ENCODE measurements at regions not wholly inside any gene's neighbourhood (a gene's known extent, or its start where the extent isn't known, plus 50 kb on each side); places are given as distances from the start of the nearest gene placed in this dataset.

GRCh38 chr20:10724449-10725173 lies 50.8 kb upstream of the JAG1 start:
- no peaks in the 10 kb centered on the region for H3K4me1 ChIP-seq (replicated peaks in 1 of 2)
- ATAC-seq (replicated peaks in 6 of 8), result peak in 3 of 8 experiments; percentile 16 to 59 (median 57)
- 20 to 90% (median 79%) methylated on average over 1 to 6 of the region's 6 CpGs; no CpG with 5 or more reads in 1 of the 10 experiments for WGBS, 10 experiments
- in situ Hi-C loops (cut with MboI; ENCODE audit: low pct_unique_long_range_greater_than_20kb in 2 of 9, low sequenced_read_pairs in 9 of 9, unreplicated experiment in 9 of 9), result no loop called here
- no peak overlapping the region for H3K4me3 ChIP-seq
- H3K27ac ChIP-seq, result no peak overlapping the region

GRCh38 chr20:10728873-10729670 lies 55.3 kb upstream of the JAG1 start:
- Histone ChIP-seq H3K27ac (no peak overlapping the region), H3K4me3 (no peak overlapping the region), H3K4me1 (replicated peaks in 1 of 2) (no peaks in the 10 kb centered on the region)
- ATAC-seq (replicated peaks in 6 of 8), result no peak
- 64 to 98% (median 80%) methylated on average over 2 to 8 of the region's 8 CpGs for WGBS, 10 experiments
- in situ Hi-C loops (cut with MboI; ENCODE audit: low pct_unique_long_range_greater_than_20kb in 2 of 9, low sequenced_read_pairs in 9 of 9, unreplicated experiment in 9 of 9), result no loop called here

- Histone ChIP-seq H3K27ac (no peak overlapping the region), H3K4me3 (no peak overlapping the region), H3K4me1 (replicated peaks in 1 of 2) (no peaks in the 10 kb centered on the region)
- ATAC-seq (replicated peaks in 6 of 8), result no peak
- in situ Hi-C loops (cut with MboI; ENCODE audit: low pct_unique_long_range_greater_than_20kb in 2 of 9, low sequenced_read_pairs in 9 of 9, unreplicated experiment in 9 of 9), result no loop called here
These were observed 56.0 kb upstream of the JAG1 start for GRCh38 chr20:10729785-10730184.

- Histone ChIP-seq H3K4me1 (replicated peaks in 1 of 2) (no peaks in the 10 kb centered on the region), H3K4me3 (no peak overlapping the region), H3K27ac (no peak overlapping the region)
- ATAC-seq (replicated peaks in 6 of 8), result no peak
- WGBS, 10 experiments, result 88 to 100% (median 100%) methylated on average over 1 of the region's 1 CpG; no CpG with 5 or more reads in 5 of the 10 experiments
- in situ Hi-C loops (cut with MboI; ENCODE audit: low pct_unique_long_range_greater_than_20kb in 2 of 9, low sequenced_read_pairs in 9 of 9, unreplicated experiment in 9 of 9), result no loop called here
These were observed 56.9 kb upstream of the JAG1 start for GRCh38 chr20:10730629-10731183.

- WGBS, 10 experiments, result 0 to 100% (median 69%) methylated on average over 1 to 6 of the region's 6 CpGs
- Histone ChIP-seq H3K4me1 (replicated peaks in 1 of 2) (no peaks in the 10 kb centered on the region), H3K27ac (no peak overlapping the region), H3K4me3 (no peak overlapping the region)
- peak in 3 of 8 experiments; percentile 89 to 97 (median 94) for ATAC-seq (replicated peaks in 6 of 8)
- in situ Hi-C loops (cut with MboI; ENCODE audit: low pct_unique_long_range_greater_than_20kb in 2 of 9, low sequenced_read_pairs in 9 of 9, unreplicated experiment in 9 of 9), result no loop called here
These were observed 57.6 kb upstream of the JAG1 start for GRCh38 chr20:10731190-10731965.

- ATAC-seq (replicated peaks in 6 of 8), result peak in 1 of 8 experiments; percentile 9
- WGBS, 10 experiments, result 80 to 100% (median 100%) methylated on average over 1 of the region's 1 CpG; no CpG with 5 or more reads in 3 of the 10 experiments
- in situ Hi-C loops (cut with MboI; ENCODE audit: low pct_unique_long_range_greater_than_20kb in 2 of 9, low sequenced_read_pairs in 9 of 9, unreplicated experiment in 9 of 9), result no loop called here
- H3K27ac ChIP-seq, result no peak overlapping the region
- no peak overlapping the region for H3K4me3 ChIP-seq
- no peaks in the 10 kb centered on the region for H3K4me1 ChIP-seq (replicated peaks in 1 of 2)
These were observed 59.3 kb upstream of the JAG1 start for GRCh38 chr20:10733122-10733521.

GRCh38 chr20:10735195-10735949 lies 61.6 kb upstream of the JAG1 start:
- Histone ChIP-seq H3K4me3 (no peak overlapping the region), H3K27ac (no peak overlapping the region), H3K4me1 (replicated peaks in 1 of 2) (no peaks in the 10 kb centered on the region)
- WGBS, 10 experiments, result 67 to 93% (median 90%) methylated on average over 1 to 14 of the region's 14 CpGs
- in situ Hi-C loops (cut with MboI; ENCODE audit: low pct_unique_long_range_greater_than_20kb in 2 of 9, low sequenced_read_pairs in 9 of 9, unreplicated experiment in 9 of 9), result no loop called here
- no peak for ATAC-seq (replicated peaks in 6 of 8)

GRCh38 chr20:10739134-10739533 lies 65.3 kb upstream of the JAG1 start:
- in situ Hi-C loops (cut with MboI; ENCODE audit: low pct_unique_long_range_greater_than_20kb in 2 of 9, low sequenced_read_pairs in 9 of 9, unreplicated experiment in 9 of 9), result no loop called here
- H3K27ac ChIP-seq, result no peak overlapping the region
- peak in 2 of 8 experiments; percentile 25 to 55 for ATAC-seq (replicated peaks in 6 of 8)
- no peaks in the 10 kb centered on the region for H3K4me1 ChIP-seq (replicated peaks in 1 of 2)
- WGBS, 10 experiments, result 0 to 80% (median 51%) methylated on average over 1 of the region's 1 CpG; no CpG with 5 or more reads in 6 of the 10 experiments
- no peak overlapping the region for H3K4me3 ChIP-seq

- ATAC-seq (replicated peaks in 6 of 8), result peak in 3 of 8 experiments; percentile 72 to 91 (median 87)
- Histone ChIP-seq H3K4me1 (replicated peaks in 1 of 2) (no peaks in the 10 kb centered on the region), H3K27ac (no peak overlapping the region), H3K4me3 (no peak overlapping the region)
- in situ Hi-C loops (cut with MboI; ENCODE audit: low pct_unique_long_range_greater_than_20kb in 2 of 9, low sequenced_read_pairs in 9 of 9, unreplicated experiment in 9 of 9), result no loop called here
- WGBS, 10 experiments, result 0 to 96% (median 74%) methylated on average over 2 to 7 of the region's 7 CpGs
These were observed 65.8 kb upstream of the JAG1 start for GRCh38 chr20:10739566-10739965.

- ATAC-seq (replicated peaks in 6 of 8), result no peak
- WGBS, 10 experiments, result 75 to 94% (median 85%) methylated on average over 2 to 5 of the region's 5 CpGs; no CpG with 5 or more reads in 4 of the 10 experiments
These were observed 67.3 kb upstream of the JAG1 start for GRCh38 chr20:10741060-10741459.

GRCh38 chr20:10745790-10746189 lies 72.0 kb upstream of the JAG1 start:
- ATAC-seq (replicated peaks in 6 of 8), result no peak
- in situ Hi-C loops (cut with MboI; ENCODE audit: low pct_unique_long_range_greater_than_20kb in 2 of 9, low sequenced_read_pairs in 9 of 9, unreplicated experiment in 9 of 9), result no loop called here
- H3K27ac ChIP-seq, result no peak overlapping the region
- no peak overlapping the region for H3K4me3 ChIP-seq
- 63 to 97% (median 86%) methylated on average over 1 to 5 of the region's 5 CpGs for WGBS, 10 experiments
- H3K4me1 ChIP-seq (replicated peaks in 1 of 2), result peaks cover 0 to 9% of the 10 kb centered on the region in 2 donors

More at GRCh38 chr20:10741060-10741459, 67.3 kb upstream of the JAG1 start:
- Histone ChIP-seq H3K4me3 (no peak overlapping the region), H3K27ac (no peak overlapping the region), H3K4me1 (replicated peaks in 1 of 2) (no peaks in the 10 kb centered on the region)
- in situ Hi-C loops (cut with MboI; ENCODE audit: low pct_unique_long_range_greater_than_20kb in 2 of 9, low sequenced_read_pairs in 9 of 9, unreplicated experiment in 9 of 9), result no loop called here

GRCh38 chr20:10747019-10747418 lies 73.2 kb upstream of the JAG1 start:
- Histone ChIP-seq H3K27ac (no peak overlapping the region), H3K4me3 (no peak overlapping the region), H3K4me1 (replicated peaks in 1 of 2) (peaks cover 0 to 9% of the 10 kb centered on the region in 2 donors)
- in situ Hi-C loops (cut with MboI; ENCODE audit: low pct_unique_long_range_greater_than_20kb in 2 of 9, low sequenced_read_pairs in 9 of 9, unreplicated experiment in 9 of 9), result no loop called here
- 71 to 100% (median 82%) methylated on average over 1 to 6 of the region's 6 CpGs for WGBS, 10 experiments
- peak in 2 of 8 experiments; percentile 40 to 45 for ATAC-seq (replicated peaks in 6 of 8)

Data from motor neuron (in vitro differentiated cells).